GM12865 (cell line): ENCODE measurements at regions not wholly inside any gene's neighbourhood (a gene's known extent, or its start where the extent isn't known, plus 50 kb on each side); places are given as distances from the start of the nearest gene placed in this dataset.

Experiments
- DNase-seq: peaks from one replicate; pipeline ENCODE4 v3.0.0; 2010; ENCODE audit warnings: low read depth
- H3K4me3 ChIP-seq: 2 replicates; pipeline ENCODE4 v1.5.1; 2011; ENCODE audit warnings: mild to moderate bottlenecking, low read depth, low read length, control low read depth
- CTCF ChIP-seq: IDR thresholded peaks from 2 replicates; pipeline ENCODE4 v1.5.1; 2011; ENCODE audit warnings: low read length, control low read depth, low read depth, inconsistent platforms; ENCODE audit not compliant: insufficient read depth; ENCODE audit errors: missing control alignments

DNA sequence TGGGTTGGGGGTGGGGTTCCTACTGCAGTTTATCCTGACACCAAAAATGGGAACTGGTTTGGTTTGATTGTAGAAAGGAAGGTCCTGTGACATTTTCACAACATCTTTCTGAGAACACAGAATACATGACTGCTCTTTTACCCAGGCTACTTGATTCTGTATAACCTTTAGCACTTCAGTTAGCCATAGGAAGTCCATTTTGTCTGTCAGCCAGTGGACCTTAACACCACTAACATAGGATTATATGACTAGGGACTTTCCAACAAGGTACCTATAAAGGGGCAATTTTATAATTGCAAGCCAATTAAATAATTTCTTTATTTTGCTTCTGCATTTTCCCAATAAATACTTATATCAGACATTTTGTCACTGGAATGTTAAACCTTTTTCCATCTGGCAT, 489.2 kb upstream of the MIS18BP1 start:
- TF ChIP-seq CTCF, result no peak
- DNase-seq, result no peak
- H3K4me3 ChIP-seq, result no peak overlapping the region

- no peak for TF ChIP-seq CTCF
- H3K4me3 ChIP-seq, result no peak overlapping the region
- no peak for DNase-seq
Measured at GRCh38 chr14:45728434-45729225, 475.6 kb upstream of the MIS18BP1 start.

DNA sequence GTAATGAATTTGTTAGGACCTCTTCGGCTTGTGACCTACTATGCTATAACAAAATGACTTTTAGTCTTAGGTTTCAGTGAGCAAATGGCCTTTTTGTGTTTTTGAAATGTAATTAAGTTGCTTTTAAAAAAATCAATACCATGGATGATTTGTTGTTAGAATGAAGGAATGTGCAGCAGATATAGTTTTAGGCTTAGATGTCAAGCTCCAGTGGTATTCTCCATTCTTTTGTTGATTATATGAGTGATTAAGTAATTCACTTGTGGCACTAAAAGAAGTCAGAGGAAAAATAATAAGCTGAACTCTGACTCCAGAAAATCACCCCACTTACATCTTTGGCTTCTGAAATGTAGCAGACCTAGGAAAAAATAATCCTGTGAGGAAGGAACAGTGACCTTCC, 474.1 kb upstream of the MIS18BP1 start:
- H3K4me3 ChIP-seq, result no peak overlapping the region
- no peak for TF ChIP-seq CTCF
- no peak for DNase-seq

DNA sequence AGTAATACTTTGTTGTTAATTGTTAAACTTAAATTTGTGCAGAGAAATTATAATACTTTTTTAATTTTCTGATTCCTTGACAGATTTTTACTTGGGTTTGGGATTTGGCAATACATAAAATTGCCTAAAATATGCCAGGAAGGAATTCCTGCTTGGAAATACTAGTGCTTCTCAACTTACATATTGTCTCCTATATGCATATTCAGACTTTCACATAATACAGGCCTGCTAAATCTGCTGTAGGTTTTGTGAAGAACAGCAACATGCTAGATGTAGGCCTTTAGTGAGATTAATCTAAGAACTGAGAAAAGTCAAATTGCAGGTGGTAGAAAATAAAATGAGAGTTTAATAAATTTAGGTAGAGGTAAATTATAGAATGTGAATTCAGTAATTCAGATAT, 468.5 kb upstream of the MIS18BP1 start:
- no peak for TF ChIP-seq CTCF
- H3K4me3 ChIP-seq, result no peak overlapping the region
- DNase-seq, result no peak

DNA sequence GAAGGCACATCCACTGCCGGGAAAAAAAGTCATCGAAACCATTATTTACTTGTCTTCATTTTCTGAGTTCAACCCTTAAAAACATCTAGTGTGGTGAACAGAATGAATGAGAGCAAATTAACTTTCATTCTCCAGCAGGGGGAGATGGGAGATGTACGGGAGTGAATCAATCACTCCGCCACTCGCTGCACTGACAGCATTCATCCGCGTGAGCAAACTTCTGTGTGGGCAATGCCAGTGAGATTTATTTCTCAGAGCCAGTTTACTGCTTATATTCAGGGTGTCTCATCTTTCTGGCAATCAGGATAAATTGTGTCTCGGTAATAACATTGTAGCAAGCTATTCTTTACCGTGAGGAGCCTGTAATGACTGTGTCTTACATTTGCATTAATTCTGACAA, 463.6 kb upstream of the MIS18BP1 start:
- DNase-seq, result peak; percentile 9
- TF ChIP-seq CTCF, result no peak
- H3K4me3 ChIP-seq, result no peak overlapping the region

DNA sequence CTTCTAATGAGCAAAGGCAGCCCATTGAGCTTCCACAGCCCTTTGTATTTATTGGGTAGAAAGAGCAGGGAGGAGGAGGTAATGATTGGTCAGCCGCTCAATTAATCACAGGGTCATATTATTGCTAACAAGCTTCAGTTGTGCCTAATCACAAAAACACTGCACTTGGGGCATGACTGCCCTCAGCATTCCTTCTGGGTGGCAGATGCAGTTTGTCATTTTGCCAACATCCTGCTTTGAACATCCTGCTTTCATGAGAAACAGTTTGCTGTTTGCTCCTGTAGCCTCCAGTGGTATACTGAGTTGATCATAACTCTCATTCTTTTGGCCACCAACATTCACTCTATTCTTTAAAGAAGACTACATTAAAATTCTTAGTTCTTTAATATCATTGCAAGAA, 462.9 kb upstream of the MIS18BP1 start:
- no peak for DNase-seq
- no peak overlapping the region for H3K4me3 ChIP-seq
- no peak for TF ChIP-seq CTCF

GRCh38 chr14:45709541-45709940, 456.5 kb upstream of the MIS18BP1 start:
- no peak for DNase-seq
- TF ChIP-seq CTCF, result no peak
- no peak overlapping the region for H3K4me3 ChIP-seq
